Skin epidermis (tissue), 12 donors: ENCODE measurements at regions not wholly inside any gene's neighbourhood (a gene's known extent, or its start where the extent isn't known, plus 50 kb on each side); places are given as distances from the start of the nearest gene placed in this dataset.

Experiments
- H3K27ac ChIP-seq, 21 experiments: fragments of 200-600 bp; sonication (generic) in 11 of 21; one replicate each; pipeline ENCODE4 v1.5.0; 2020; ENCODE audit warnings: mild to moderate bottlenecking in 3 of 21, inconsistent platforms in 2 of 21, moderate library complexity in 2 of 21
- H3K4me3 ChIP-seq, 7 experiments: fragments of 200-600 bp; sonication (generic) in 2 of 7; one replicate each; pipeline ENCODE4 v1.5.0; 2020; ENCODE audit warnings: inconsistent platforms in 2 of 7, mild to moderate bottlenecking in 2 of 7, moderate library complexity in 1 of 7

DNA sequence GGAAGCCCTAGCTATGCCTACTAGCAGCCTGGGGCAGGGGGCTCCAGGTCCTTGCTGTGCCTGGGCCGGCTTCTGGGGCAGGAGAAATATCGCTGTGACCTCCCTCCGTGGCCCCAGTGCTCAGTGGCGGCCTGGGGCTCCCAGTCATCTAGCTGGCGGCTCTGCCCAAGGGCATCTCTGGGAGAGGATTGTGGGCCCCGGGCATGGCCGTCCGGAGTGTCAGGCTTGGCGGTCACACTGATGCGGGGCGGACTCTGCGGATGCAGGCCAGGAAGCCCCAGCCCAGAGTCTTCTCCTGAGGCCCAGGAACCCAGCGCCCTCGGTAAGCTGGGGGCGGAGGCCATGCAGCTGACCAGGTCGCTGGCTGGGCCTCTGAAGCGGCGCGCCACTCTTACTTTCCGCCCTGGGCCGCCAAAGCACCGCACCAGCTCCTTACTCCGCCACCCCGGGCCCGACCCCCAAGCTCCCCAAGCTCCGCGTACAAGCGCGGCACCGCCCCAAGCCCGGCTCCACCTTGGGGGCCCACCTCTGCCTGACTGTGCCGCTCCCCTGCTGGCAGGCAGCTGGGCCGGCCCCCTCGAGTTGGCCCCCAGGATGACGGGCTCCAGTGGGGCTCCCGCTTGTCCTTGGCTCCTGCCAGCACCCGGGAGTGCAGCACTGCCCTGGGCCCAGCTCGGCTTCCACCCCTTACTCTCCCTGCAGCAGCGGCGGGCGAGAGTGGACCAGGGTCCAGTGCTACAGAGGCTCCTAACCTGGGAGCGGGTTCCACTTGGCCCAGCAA is 720.0 kb downstream of the PCDH18 start:
- no peak overlapping the region for H3K27ac ChIP-seq
- H3K4me3 ChIP-seq: no peak overlapping the region

DNA sequence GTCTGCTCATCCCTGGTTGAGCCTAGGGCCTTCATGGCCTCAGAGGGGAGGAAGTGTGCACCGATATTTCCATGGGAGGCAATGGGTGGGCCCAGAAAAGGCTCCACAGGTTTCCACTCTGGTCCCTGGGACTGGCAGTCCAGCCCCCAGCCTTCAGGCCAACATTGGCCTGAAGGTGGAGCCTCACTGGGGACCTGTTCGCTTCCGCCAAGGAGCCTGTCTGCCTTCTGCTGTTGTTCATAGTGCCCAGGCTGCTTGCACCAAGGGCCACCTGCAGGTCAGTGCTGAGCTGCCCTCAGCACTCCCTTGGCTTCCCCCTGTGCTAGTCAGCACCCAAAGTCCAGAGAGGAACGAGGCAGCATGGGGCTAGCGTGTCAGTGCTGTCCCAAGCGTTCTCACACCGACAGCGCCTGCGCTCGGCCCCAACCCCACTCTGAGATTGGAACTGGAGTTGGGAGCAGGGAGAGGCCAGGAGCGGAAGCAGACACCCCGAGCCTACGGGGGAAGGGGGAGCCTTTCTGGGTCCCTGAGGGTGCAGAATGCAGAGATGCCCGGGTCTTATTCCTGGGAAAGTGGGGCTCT is 720.7 kb downstream of the PCDH18 start:
- no peak overlapping the region for H3K27ac ChIP-seq

DNA sequence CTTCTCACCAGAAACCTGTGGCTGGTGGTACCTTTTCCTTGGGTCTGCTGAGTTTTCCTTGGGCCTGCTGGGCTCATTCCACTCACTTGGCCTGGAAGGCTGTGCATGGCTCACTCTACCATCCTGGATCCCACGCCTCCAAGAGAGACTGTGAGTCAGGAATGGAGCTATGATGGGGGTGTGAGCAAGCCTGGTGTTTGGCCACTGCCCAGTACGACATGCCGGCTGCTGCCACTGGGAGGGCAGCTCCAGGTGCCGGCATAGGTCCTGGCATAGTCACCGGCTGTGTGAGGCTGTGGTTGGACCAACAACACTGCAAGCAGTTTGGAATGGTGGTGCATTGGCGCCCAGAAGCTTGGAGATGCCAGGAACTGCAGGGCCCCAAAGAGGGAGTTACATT is 721.7 kb downstream of the PCDH18 start:
- Histone ChIP-seq H3K4me3 (no peak overlapping the region), H3K27ac (no peak overlapping the region)

More for the DNA sequence above, 720.7 kb downstream of the PCDH18 start:
- H3K4me3 ChIP-seq: no peak overlapping the region

DNA sequence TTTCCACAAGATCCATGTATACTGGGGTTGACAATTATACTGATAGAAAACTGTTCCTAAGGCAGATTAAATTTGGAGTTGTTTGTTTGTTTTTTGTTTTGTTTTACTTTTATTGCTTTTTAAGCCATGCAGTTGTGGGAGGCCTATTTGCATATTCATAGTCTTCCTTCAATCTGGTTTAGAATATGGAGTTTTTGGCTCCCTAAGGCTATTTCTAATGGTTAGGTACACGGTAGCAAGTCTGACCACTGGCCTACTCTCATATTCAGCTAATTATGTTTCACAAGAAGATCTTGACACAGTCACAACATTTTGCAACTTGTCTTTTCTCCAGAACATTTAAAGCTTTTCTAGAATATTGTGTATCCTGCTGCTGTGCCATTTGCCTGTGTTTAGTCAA is 725.5 kb downstream of the PCDH18 start:
- Histone ChIP-seq H3K27ac (no peak overlapping the region), H3K4me3 (no peak overlapping the region)

DNA sequence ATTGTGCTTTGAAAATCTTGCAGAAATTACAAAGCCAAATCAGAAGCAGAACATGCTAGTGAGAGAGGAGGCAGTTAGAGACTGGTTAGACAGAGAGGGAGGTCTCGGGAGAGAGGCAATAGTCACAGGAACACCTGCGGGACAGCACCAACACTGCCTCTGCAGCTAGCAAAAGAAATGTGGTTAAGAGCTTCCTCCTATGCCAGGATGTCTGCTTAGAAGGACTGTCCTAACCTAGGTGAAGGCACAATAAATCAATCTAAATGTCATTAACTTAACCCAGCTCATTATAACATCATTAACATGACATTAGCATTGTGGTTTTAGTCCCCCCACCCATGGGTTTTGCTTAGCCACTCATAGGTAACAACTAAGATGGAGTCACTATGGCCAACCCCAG is 726.7 kb downstream of the PCDH18 start:
- H3K27ac ChIP-seq: no peak overlapping the region
- no peak overlapping the region for H3K4me3 ChIP-seq

DNA sequence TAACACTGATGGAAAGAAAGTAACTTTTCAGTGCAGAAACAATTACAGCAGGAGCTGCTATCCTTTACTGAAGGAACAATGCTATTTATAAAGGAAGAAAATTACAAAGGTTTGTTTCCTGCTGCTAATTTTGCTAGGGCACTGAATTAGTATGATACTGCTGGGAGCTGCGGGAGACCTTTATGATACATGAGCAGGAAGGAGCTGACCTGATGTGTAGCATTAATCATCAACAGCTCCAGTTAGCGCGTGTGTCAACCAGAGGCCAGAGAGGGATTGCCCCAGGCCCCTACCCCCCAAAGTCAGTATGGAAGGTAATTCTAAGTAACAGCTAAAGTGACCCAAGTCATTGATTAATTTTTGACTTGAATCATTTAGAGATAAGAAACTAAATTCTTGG is 728.9 kb downstream of the PCDH18 start:
- Histone ChIP-seq H3K27ac (no peak overlapping the region), H3K4me3 (no peak overlapping the region)

DNA sequence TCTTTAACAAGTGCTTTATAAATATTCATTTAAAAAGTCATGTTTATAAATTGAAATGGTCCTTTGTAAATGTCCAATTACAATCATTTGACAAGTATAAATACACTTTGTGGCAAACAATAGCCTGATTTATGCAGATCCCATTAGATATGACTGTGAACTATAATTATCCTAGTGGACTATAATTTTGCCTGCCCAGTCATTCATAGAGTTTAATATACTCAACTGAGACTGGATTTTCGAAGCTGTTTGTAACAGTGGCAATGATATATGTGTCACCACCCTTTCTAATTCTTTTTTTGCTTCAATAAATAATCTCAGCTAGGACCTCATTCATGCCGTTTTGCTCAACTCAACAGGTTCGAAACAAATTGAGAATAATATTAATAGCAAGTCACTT is 732.0 kb downstream of the PCDH18 start:
- H3K27ac ChIP-seq: no peak overlapping the region
- H3K4me3 ChIP-seq: no peak overlapping the region

DNA sequence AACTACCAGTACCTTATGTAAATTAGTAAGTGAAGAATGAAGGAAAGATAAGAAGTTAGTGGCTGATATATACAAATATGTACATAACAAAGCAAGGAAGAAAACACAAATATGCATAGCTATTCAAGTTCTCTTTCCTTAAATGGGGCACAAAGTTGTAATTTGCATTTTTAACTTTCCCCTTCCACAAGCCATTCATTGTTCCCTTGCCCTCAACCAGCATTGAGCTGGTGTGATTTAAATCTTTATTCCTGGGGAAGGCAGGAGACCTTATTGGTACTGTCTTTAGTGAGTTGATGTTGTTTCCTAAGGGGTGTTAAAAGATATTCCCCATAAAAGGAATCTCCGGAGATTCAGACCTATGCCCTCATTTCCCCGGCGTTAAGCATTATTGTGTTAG is 735.3 kb downstream of the PCDH18 start:
- H3K27ac ChIP-seq: no peak overlapping the region
- no peak overlapping the region for H3K4me3 ChIP-seq

DNA sequence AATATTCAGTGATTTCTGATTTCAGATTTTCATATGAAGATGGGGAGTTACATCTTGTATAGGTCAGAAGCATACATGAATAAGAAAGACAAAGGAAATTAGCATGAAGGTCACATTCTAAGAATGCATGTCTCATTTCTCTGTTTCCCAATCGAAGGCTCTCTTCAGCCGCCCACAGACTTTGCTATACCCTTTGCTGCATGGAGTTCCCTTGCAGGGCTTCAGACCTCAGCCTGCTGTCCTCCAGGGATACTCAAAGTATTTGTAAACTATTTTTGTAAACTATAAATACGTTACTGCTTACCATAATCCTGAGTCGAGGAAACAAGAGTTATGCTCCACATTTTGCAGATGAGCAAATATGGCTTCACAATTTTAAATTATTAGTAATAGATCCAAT is 738.4 kb downstream of the PCDH18 start:
- no peak overlapping the region for H3K27ac ChIP-seq
- H3K4me3 ChIP-seq: no peak overlapping the region

DNA sequence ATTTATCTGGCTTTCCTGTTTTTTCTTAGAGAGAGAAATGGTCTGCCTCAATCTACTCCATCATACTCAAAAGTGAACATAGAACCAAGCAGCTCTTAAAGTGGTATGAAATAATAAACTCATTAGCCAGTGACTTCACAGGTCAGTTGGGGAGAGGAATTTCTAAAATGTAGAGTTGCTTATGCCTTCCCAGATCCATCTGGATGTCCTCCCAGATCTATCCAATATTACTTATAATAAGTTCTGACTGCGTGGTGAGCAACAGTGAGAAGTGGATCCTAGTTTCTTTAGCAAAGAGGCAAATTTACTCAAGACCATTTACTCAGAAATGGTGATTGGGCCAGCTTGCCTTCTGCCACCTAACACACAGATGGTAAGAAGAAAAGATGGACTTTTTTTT is 748.0 kb downstream of the PCDH18 start:
- Histone ChIP-seq H3K27ac (no peak overlapping the region), H3K4me3 (no peak overlapping the region)

DNA sequence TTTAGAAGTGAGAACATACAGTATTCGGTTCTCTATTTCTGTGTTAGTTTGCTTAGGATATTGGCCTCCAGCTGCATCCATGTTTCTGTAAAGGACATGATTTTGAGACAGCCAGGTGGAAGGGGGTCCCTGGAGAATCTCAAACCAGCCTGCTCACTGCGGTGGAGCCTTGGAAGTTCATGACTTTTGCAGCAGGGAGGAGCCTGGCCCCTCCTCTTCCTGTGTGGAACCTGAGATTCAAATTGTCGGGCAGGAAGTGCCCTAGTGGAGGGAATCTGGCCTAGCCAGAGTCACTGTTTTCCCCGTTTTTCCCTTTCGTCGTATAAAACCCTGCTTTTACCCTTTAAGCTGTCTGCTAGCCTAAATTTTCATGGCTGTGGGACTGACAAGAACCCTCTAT is 762.6 kb downstream of the PCDH18 start:
- Histone ChIP-seq H3K4me3 (no peak overlapping the region), H3K27ac (no peak overlapping the region)

DNA sequence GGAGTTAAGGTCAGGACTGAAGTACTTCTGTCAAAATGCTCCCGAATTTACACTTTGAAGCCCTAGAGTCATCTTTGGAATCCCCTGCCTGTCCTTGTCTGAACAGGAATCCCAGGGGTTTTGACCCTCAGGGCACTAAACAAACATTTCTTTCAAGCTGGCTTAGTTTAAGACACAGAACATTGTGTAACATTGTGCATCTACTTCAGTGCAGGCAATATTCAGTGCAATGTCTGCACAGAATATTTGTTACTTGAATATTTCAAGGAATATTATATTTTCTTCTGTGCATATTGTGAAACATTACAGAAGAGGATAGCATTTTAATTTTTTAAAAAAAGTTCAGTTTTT is 763.4 kb downstream of the PCDH18 start:
- H3K27ac ChIP-seq: no peak overlapping the region

DNA sequence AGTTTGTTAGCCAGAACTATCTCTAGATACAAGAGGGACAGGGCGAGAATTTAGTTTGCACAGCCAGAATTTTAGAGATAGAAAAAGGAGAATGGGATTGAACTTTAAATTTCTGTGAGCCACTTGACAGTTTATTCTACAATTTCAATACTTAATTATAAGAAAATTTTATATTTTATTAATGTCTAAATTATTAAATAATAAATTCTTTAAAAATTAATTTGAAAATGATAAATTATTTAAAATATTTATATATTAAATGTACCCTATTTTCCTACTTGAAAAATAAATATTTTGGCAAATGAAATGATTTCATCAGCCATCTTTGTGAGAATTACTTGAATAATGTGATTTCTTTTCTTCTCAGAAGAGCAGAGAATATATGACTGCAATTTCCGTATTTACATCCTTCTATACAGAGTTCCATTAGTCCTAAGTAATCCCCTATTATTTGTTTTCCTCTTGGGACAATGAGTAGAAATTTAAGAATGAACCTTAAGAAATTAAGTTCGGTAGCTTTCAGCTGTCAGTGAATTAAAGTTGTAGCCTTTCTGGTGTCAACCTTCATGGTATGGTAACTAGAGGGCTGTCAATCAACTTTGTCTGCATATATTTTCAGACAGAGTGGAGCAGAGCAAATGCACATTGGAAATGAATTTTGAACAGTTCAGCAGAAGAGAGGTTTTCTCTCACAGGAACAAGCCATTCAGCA is 763.9 kb downstream of the PCDH18 start:
- H3K4me3 ChIP-seq: no peak overlapping the region

More for the DNA sequence above, 763.4 kb downstream of the PCDH18 start:
- H3K4me3 ChIP-seq: no peak overlapping the region

DNA sequence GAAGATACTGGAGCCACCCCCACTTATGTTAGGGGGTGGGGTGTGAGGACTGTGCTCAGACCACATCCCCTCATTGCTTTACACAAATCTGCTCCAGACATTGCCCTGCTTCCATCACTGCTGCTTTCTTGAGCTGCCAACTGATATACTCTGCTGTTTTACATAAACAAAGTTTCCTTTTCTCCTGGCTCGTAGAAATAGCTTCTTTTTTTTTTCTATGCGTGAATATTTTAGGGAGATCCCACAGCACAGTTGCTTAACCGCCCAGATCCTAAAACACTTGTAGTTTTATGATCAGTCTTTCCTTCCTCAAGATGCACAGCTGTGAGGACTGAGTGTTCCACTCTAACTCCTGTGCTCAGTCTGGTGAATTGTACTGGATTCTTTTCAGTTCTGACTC is 768.4 kb downstream of the PCDH18 start:
- no peak overlapping the region for H3K27ac ChIP-seq

More for the DNA sequence above, 763.9 kb downstream of the PCDH18 start:
- H3K27ac ChIP-seq: no peak overlapping the region

DNA sequence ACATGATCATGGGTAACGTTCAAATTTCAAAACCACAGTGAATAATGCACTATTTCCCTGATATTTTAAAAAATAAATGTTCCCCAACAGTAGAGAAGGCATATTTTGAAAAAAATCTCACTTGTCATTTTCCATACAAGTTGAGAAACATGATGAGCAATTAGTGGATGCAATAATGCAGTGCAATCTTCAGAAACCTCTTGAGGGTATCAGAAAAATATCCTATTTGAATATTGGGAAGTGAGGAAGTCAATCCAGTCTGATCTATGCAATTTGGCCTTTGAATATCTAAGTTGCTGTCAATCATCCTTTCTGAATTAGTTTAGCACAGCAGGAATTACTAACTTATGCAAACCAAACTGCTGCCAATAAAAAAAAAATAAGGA is 776.8 kb downstream of the PCDH18 start:
- no peak overlapping the region for H3K27ac ChIP-seq
- H3K4me3 ChIP-seq: no peak overlapping the region

More for the DNA sequence above, 768.4 kb downstream of the PCDH18 start:
- no peak overlapping the region for H3K4me3 ChIP-seq

DNA sequence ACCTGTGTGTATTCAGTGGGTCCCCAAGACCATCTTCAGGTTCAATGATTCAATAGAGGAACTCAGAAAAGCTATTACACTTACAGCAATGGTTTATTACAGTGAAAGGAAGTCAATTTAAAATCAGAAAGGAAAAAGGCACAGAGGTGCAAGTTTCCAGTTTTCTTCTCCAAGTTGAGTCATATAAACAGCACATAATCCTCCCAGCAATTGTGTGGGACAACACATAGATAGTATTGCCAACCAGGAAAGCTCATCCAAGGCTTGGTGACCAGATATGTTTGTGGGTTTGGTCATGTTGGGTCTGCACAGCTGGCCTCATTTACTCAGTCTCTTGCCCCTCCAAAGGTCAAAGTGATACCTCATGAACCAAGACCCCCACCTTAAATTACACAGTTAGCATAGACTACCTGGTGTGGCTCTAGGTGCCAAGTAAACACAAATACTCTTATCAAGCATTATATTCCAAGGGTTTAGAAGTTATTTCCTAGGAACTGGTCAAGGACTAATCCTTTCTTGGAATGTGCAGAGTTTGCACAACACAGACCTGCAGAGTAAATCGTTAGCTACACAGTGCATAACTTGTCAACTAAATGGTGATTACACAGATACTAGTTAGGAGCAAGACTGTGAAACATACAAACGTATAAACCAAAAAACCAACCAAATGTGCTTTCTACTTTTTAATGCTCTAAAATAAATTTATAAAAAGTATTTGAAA is 777.3 kb downstream of the PCDH18 start:
- H3K4me3 ChIP-seq: no peak overlapping the region
- no peak overlapping the region for H3K27ac ChIP-seq

DNA sequence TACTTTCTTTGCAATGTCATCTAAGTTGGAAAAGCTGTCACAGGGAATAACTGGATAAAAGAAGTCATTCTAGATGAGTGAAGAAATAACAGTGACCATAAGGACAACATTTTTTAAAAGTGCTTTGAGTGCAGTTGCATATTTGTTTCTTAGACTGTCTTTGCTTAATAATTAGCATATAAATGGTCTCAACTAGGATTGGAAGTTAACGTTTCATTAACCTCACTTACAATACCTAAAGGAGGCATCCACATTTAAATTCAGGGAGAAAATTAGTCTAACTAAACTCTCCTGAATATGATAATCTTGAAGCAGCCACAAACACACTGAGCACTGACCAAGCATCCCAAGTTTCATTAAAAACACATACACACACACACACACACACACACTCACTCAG is 780.7 kb downstream of the PCDH18 start:
- Histone ChIP-seq H3K27ac (no peak overlapping the region), H3K4me3 (no peak overlapping the region)

DNA sequence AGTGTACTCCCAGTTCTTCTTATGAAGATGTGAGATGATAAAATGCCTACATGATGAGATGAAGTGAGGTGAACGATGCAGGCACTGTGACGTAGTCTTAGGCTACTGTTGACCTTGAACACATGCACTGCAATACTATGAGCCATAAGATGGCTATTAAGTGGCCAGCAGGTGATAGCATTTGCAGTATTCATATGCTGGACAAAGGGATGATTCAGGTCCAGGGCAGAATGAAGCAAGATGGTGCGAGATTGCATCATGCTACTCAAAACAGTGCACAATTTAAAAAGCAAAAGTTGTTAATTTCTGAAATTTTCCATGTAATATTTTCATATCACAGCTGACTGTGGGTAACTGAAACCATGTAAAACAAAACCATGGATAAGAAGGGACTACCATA is 781.4 kb downstream of the PCDH18 start:
- Histone ChIP-seq H3K27ac (no peak overlapping the region), H3K4me3 (no peak overlapping the region)

DNA sequence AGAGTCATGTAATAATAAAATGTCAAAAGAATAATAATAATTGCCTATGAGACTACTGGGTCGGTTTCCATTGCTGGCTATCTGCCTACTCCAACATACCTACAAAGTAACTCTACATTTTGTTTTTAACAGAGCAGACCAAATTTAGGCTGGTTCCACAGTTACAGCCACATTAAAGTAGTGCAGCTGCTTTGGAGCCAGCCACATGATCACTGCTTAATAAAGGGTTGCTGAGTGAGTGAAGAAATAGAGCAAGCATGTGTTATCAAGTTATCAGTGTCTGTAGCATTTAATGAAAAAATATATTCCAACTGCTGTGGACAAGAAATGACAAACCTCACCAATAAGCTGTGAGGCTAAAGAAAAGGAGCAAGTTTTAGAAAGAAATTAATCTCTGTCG is 782.3 kb downstream of the PCDH18 start:
- no peak overlapping the region for H3K4me3 ChIP-seq
- H3K27ac ChIP-seq: no peak overlapping the region

DNA sequence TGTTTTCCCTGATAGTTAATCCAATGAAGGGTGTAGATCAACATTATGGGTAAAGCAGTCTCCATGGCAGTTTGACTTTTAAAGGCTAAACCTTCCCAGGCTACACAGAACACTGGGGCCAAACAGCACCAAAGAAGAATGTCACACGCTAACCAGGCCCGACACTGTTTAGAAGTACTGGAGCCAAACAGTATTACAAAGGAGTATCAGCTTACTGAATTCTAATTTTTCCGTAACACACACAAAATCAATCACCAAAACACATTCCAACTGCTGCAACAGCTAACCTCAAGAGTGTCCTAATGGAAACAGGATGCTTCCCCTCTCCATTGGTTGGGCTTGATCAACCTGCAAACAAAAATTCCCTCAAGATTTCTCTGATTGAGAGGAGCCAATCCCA is 783.5 kb downstream of the PCDH18 start:
- H3K4me3 ChIP-seq: no peak overlapping the region
- H3K27ac ChIP-seq: no peak overlapping the region

DNA sequence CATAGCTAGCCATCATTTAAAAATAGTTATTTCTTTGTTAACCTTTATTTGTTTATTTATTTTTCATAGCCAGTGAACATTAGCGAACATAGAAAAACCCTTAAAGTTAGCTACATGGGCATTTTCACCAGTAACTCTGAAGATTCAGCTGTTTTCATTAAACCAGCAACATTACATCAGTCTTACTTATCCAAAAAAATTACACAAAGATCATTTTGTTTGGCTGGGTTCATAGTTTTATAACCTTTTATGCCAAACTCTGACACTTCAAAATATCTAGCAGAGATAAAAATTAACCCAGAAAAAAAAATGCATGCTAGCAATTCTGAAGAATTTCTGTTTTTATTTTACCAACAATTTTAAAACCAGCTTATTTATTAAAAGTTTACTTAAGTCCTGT is 784.1 kb downstream of the PCDH18 start:
- H3K4me3 ChIP-seq: no peak overlapping the region
- H3K27ac ChIP-seq: no peak overlapping the region
